IPS DF 4.7 (cell line): ENCODE measurements at regions not wholly inside any gene's neighbourhood (a gene's known extent, or its start where the extent isn't known, plus 50 kb on each side); places are given as distances from the start of the nearest gene placed in this dataset.

ENCODE experiments used
- DNase-seq: peaks from one replicate; pipeline ENCODE4 v3.0.0-alpha.2; 2013; ENCODE audit warnings: low spot score; ENCODE audit errors: extremely low read depth

- DNase-seq: no peak
Observed at GRCh38 chr13:90416938-90417337, 930.5 kb upstream of the MIR17HG start.

GRCh38 chr13:90420683-90421082 is 926.8 kb upstream of the MIR17HG start:
- no peak for DNase-seq

GRCh38 chr13:90427322-90428272 is 919.9 kb upstream of the MIR17HG start:
- DNase-seq: no peak

GRCh38 chr13:90428522-90429210 is 918.8 kb upstream of the MIR17HG start:
- no peak for DNase-seq

- DNase-seq: no peak
Observed at GRCh38 chr13:90430127-90430526, 917.4 kb upstream of the MIR17HG start.

- DNase-seq: no peak
Observed at GRCh38 chr13:90436697-90437096, 910.8 kb upstream of the MIR17HG start.

GRCh38 chr13:90438576-90438975 is 908.9 kb upstream of the MIR17HG start:
- no peak for DNase-seq

GRCh38 chr13:90443268-90443667 is 904.2 kb upstream of the MIR17HG start:
- DNase-seq: no peak

- DNase-seq: no peak
Observed at GRCh38 chr13:90444232-90444631, 903.3 kb upstream of the MIR17HG start.

- DNase-seq: no peak
Observed at GRCh38 chr13:90445179-90445578, 902.3 kb upstream of the MIR17HG start.

GRCh38 chr13:90447034-90447733 is 900.3 kb upstream of the MIR17HG start:
- no peak for DNase-seq

- DNase-seq: no peak
Observed at GRCh38 chr13:90447734-90448101, 899.8 kb upstream of the MIR17HG start.

GRCh38 chr13:90448466-90449037 is 898.9 kb upstream of the MIR17HG start:
- no peak for DNase-seq

GRCh38 chr13:90453342-90453741 is 894.1 kb upstream of the MIR17HG start:
- DNase-seq: no peak

GRCh38 chr13:90454002-90454636 is 893.4 kb upstream of the MIR17HG start:
- DNase-seq: no peak

GRCh38 chr13:90455067-90455466 is 892.4 kb upstream of the MIR17HG start:
- DNase-seq: no peak

GRCh38 chr13:90455823-90456222 is 891.7 kb upstream of the MIR17HG start:
- no peak for DNase-seq

- no peak for DNase-seq
Observed at GRCh38 chr13:90461398-90461797, 886.1 kb upstream of the MIR17HG start.

- DNase-seq: no peak
Observed at GRCh38 chr13:90477216-90477615, 870.3 kb upstream of the MIR17HG start.

- DNase-seq: no peak
Observed at GRCh38 chr13:90483906-90484305, 863.6 kb upstream of the MIR17HG start.

GRCh38 chr13:90485436-90485835 is 862.1 kb upstream of the MIR17HG start:
- DNase-seq: no peak
